ENCODE measurements at regions not wholly inside any gene's neighbourhood (a gene's known extent, or its start where the extent isn't known, plus 50 kb on each side); places are given as distances from the start of the nearest gene placed in this dataset.

GRCh38 chr1:112231331-112231730 is 164.7 kb upstream of the CTTNBP2NL start:
- DNase-seq: no peak

GRCh38 chr1:112232848-112233247 is 163.2 kb upstream of the CTTNBP2NL start:
- no peak for DNase-seq

- DNase-seq: no peak
These were observed 161.3 kb upstream of the CTTNBP2NL start for GRCh38 chr1:112234710-112235109.

- DNase-seq: no peak
These were observed 157.9 kb upstream of the CTTNBP2NL start for GRCh38 chr1:112237983-112238545.

GRCh38 chr1:112239683-112240330 is 156.2 kb upstream of the CTTNBP2NL start:
- DNase-seq: no peak

GRCh38 chr1:112242470-112242869 is 153.5 kb upstream of the CTTNBP2NL start:
- DNase-seq: no peak

GRCh38 chr1:112244131-112244530 is 151.9 kb upstream of the CTTNBP2NL start:
- no peak for DNase-seq

- DNase-seq: no peak
These were observed 150.9 kb upstream of the CTTNBP2NL start for GRCh38 chr1:112245114-112245513.

- peak; percentile 17 for DNase-seq
These were observed 148.9 kb upstream of the CTTNBP2NL start for GRCh38 chr1:112247036-112247597.

GRCh38 chr1:112247961-112248360 is 148.1 kb upstream of the CTTNBP2NL start:
- DNase-seq: no peak

GRCh38 chr1:112250892-112251291 is 145.1 kb upstream of the CTTNBP2NL start:
- DNase-seq: peak; percentile 31

- DNase-seq: peak; percentile 77
These were observed 144.1 kb upstream of the CTTNBP2NL start for GRCh38 chr1:112251766-112252506.

- no peak for DNase-seq
These were observed 142.6 kb upstream of the CTTNBP2NL start for GRCh38 chr1:112253366-112253765.

GRCh38 chr1:112255080-112255479 is 140.9 kb upstream of the CTTNBP2NL start:
- peak; percentile 9 for DNase-seq

- DNase-seq: no peak
These were observed 139.6 kb upstream of the CTTNBP2NL start for GRCh38 chr1:112256411-112256810.

- DNase-seq: no peak
These were observed 138.8 kb upstream of the CTTNBP2NL start for GRCh38 chr1:112257043-112257835.

GRCh38 chr1:112260699-112261098 is 135.3 kb upstream of the CTTNBP2NL start:
- DNase-seq: no peak

GRCh38 chr1:112262316-112262715 is 133.7 kb upstream of the CTTNBP2NL start:
- no peak for DNase-seq

GRCh38 chr1:112263042-112263441 is 133.0 kb upstream of the CTTNBP2NL start:
- DNase-seq: no peak

- DNase-seq: peak; percentile 19
These were observed 132.6 kb upstream of the CTTNBP2NL start for GRCh38 chr1:112263453-112263852.

GRCh38 chr1:112264010-112264409 is 132.0 kb upstream of the CTTNBP2NL start:
- no peak for DNase-seq

GRCh38 chr1:112264553-112264952 is 131.5 kb upstream of the CTTNBP2NL start:
- DNase-seq: no peak

- DNase-seq: no peak
These were observed 130.1 kb upstream of the CTTNBP2NL start for GRCh38 chr1:112265931-112266330.

Measured in fibroblast of skin of scalp (primary cell).